HEK293T (cell line): ENCODE measurements at regions not wholly inside any gene's neighbourhood (a gene's known extent, or its start where the extent isn't known, plus 50 kb on each side); places are given as distances from the start of the nearest gene placed in this dataset.

Source experiments
- BHLHE40 ChIP-seq: fragments of 450-650 bp; IDR thresholded peaks from 2 replicates; pipeline ENCODE4 v1.6.1; 2016; ENCODE audit warnings: mild to moderate bottlenecking, moderate library complexity, borderline replicate concordance
- ELF4 ChIP-seq: fragments of 450-650 bp; IDR thresholded peaks from 2 replicates; pipeline ENCODE4 v1.6.1; 2017; ENCODE audit warnings: antibody characterized with exemption
- HDGF ChIP-seq: fragments of 450-650 bp; IDR thresholded peaks from 2 replicates; pipeline ENCODE4 v1.6.1; 2017; ENCODE audit warnings: antibody characterized with exemption, borderline replicate concordance
- NFRKB ChIP-seq: fragments of 450-650 bp; IDR thresholded peaks from 2 replicates; pipeline ENCODE4 v1.6.1; 2016; ENCODE audit warnings: mild to moderate bottlenecking, moderate library complexity
- ZNF384 ChIP-seq: fragments of 450-650 bp; IDR thresholded peaks from 2 replicates; pipeline ENCODE4 v1.6.1; 2016

GRCh38 chr4:160143574-160143973 lies 1040.7 kb downstream of the RAPGEF2 start:
- TF ChIP-seq NFRKB (no peak), ELF4 (no peak), BHLHE40 (no peak), ZNF384 (no peak), HDGF (no peak)
